ENCODE measurements at regions not wholly inside any gene's neighbourhood (a gene's known extent, or its start where the extent isn't known, plus 50 kb on each side); places are given as distances from the start of the nearest gene placed in this dataset.
"Not testable (repeated sequence)": the region's sequence is repeated elsewhere in the genome, so short reads cannot be mapped to it uniquely, and the experiment has no call there.

GRCh38 chr11:41519696-41520095 is 60.2 kb upstream of the LRRC4C start:
- peak; percentile 30 for DNase-seq (ENCODE audit: low read depth)

GRCh38 chr11:41522391-41522790 is 62.9 kb upstream of the LRRC4C start:
- DNase-seq (ENCODE audit: low read depth), result peak; percentile 74

GRCh38 chr11:41522899-41523672 is 63.6 kb upstream of the LRRC4C start:
- no peak for DNase-seq (ENCODE audit: low read depth)

GRCh38 chr11:41527530-41527929 is 68.1 kb upstream of the LRRC4C start:
- DNase-seq (ENCODE audit: low read depth), result no peak

- DNase-seq (ENCODE audit: low read depth), result no peak
Observed at GRCh38 chr11:41532413-41532812, 73.0 kb upstream of the LRRC4C start.

GRCh38 chr11:41533761-41534160 is 74.3 kb upstream of the LRRC4C start:
- no peak for DNase-seq (ENCODE audit: low read depth)

GRCh38 chr11:41534391-41534790 is 74.9 kb upstream of the LRRC4C start:
- no peak for DNase-seq (ENCODE audit: low read depth)

- no peak for DNase-seq (ENCODE audit: low read depth)
Observed at GRCh38 chr11:41534861-41535260, 75.4 kb upstream of the LRRC4C start.

GRCh38 chr11:41536021-41536568 is 76.6 kb upstream of the LRRC4C start:
- no peak for DNase-seq (ENCODE audit: low read depth)

GRCh38 chr11:41544902-41545301 is 85.5 kb upstream of the LRRC4C start:
- not testable (repeated sequence) for DNase-seq (ENCODE audit: low read depth)

GRCh38 chr11:41578421-41579051 is 119.1 kb upstream of the LRRC4C start:
- peak; percentile 64 for DNase-seq (ENCODE audit: low read depth)

GRCh38 chr11:41579546-41579945 is 120.1 kb upstream of the LRRC4C start:
- DNase-seq (ENCODE audit: low read depth), result no peak

GRCh38 chr11:41609511-41609910 is 150.1 kb upstream of the LRRC4C start:
- no peak for DNase-seq (ENCODE audit: low read depth)

GRCh38 chr11:41612415-41612814 is 153.0 kb upstream of the LRRC4C start:
- peak; percentile 8 for DNase-seq (ENCODE audit: low read depth)

GRCh38 chr11:41613326-41613725 is 153.9 kb upstream of the LRRC4C start:
- peak; percentile 22 for DNase-seq (ENCODE audit: low read depth)

- no peak for DNase-seq (ENCODE audit: low read depth)
Observed at GRCh38 chr11:41622707-41623359, 163.4 kb upstream of the LRRC4C start.

GRCh38 chr11:41659985-41660384 is 200.5 kb upstream of the LRRC4C start:
- peak; percentile 36 for DNase-seq (ENCODE audit: low read depth)

GRCh38 chr11:41660585-41660984 is 201.1 kb upstream of the LRRC4C start:
- peak; percentile 14 for DNase-seq (ENCODE audit: low read depth)

GRCh38 chr11:41665441-41666360 is 206.2 kb upstream of the LRRC4C start:
- no peak for DNase-seq (ENCODE audit: low read depth)

GRCh38 chr11:41666951-41667653 is 207.7 kb upstream of the LRRC4C start:
- DNase-seq (ENCODE audit: low read depth), result no peak

Measured in HT1080 (cell line).